Smooth muscle cell (in vitro differentiated cells): ENCODE measurements at regions not wholly inside any gene's neighbourhood (a gene's known extent, or its start where the extent isn't known, plus 50 kb on each side); places are given as distances from the start of the nearest gene placed in this dataset.

ENCODE experiments used
- DNase-seq: peaks from one replicate; lab custom pipeline; 2025; ENCODE audit not compliant: unreplicated experiment; lab: John Stamatoyannopoulos, UW
- H2AFZ ChIP-seq: fragments of 200-600 bp; sonication (generic); 2 replicates; pipeline ENCODE4 v1.6.0; 2016; ENCODE audit warnings: antibody characterized with exemption, low read depth, mild to moderate bottlenecking
- H3F3A ChIP-seq: fragments of 200-600 bp; sonication (generic); 2 replicates; pipeline ENCODE4 v1.6.0; 2017; ENCODE audit warnings: antibody characterized with exemption, low read depth
- H3K27ac ChIP-seq: fragments of 200-600 bp; sonication (generic); 2 replicates; pipeline ENCODE4 v1.5.1; 2016; ENCODE audit warnings: low read depth, mild to moderate bottlenecking
- H3K27me3 ChIP-seq: fragments of 200-600 bp; sonication (generic); 2 replicates; pipeline ENCODE4 v1.6.1; 2016; ENCODE audit warnings: low read depth, mild to moderate bottlenecking
- H3K36me3 ChIP-seq: fragments of 200-600 bp; sonication (generic); 2 replicates; pipeline ENCODE4 v1.5.1; 2016; ENCODE audit warnings: low read depth
- H3K4me1 ChIP-seq: fragments of 200-600 bp; sonication (generic); 2 replicates; pipeline ENCODE4 v1.5.1; 2016; ENCODE audit warnings: low read depth
- H3K4me2 ChIP-seq: fragments of 200-600 bp; sonication (generic); 2 replicates; pipeline ENCODE4 v1.6.0; 2016; ENCODE audit warnings: mild to moderate bottlenecking
- H3K4me3 ChIP-seq: fragments of 200-600 bp; sonication (generic); 2 replicates; pipeline ENCODE4 v1.5.1; 2016; ENCODE audit warnings: mild to moderate bottlenecking
- H3K79me2 ChIP-seq: fragments of 200-600 bp; sonication (generic); 2 replicates; pipeline ENCODE4 v1.6.0; 2016; ENCODE audit warnings: low read depth, mild to moderate bottlenecking
- H3K9ac ChIP-seq: fragments of 200-600 bp; sonication (generic); 2 replicates; pipeline ENCODE4 v1.6.0; 2016; ENCODE audit warnings: low read depth
- H3K9me3 ChIP-seq: fragments of 200-600 bp; sonication (generic); replicated peaks from 2 replicates; pipeline ENCODE4 v1.5.1; 2016; ENCODE audit warnings: low read depth
- H4K20me1 ChIP-seq: fragments of 200-600 bp; sonication (generic); 2 replicates; pipeline ENCODE4 v1.6.0; 2016; ENCODE audit warnings: low read depth
- WGBS: methylation state at CpG from one replicate; pipeline ENCODE4 v1.1.7; 2016; ENCODE audit warnings: low lambda C conversion rate; 5-methylcytosine and 5-hydroxymethylcytosine counted together
- TF ChIP-seq, protein P1 (sequence below): fragments of 200-600 bp; sonication (generic); IDR thresholded peaks from 2 replicates; pipeline ENCODE4 v1.5.1; 2017; ENCODE audit warnings: borderline replicate concordance, mild to moderate bottlenecking, antibody characterized with exemption; ENCODE audit not compliant: insufficient read depth, poor library complexity, severe bottlenecking

- Histone ChIP-seq H3K4me1 (no peaks in the 10 kb centered on the region), H3K4me3 (no peak overlapping the region), H3K9ac (no peak overlapping the region), H3K9me3 (no peaks in the 10 kb centered on the region), H3F3A (no peaks in the 10 kb centered on the region), H3K27ac (no peak overlapping the region), H4K20me1 (no peaks in the 10 kb centered on the region), H2AFZ (no peak overlapping the region), H3K27me3 (no peaks in the 10 kb centered on the region), H3K4me2 (no peak overlapping the region), H3K79me2 (no peaks in the 10 kb centered on the region), H3K36me3 (no peaks in the 10 kb centered on the region)
- TF ChIP-seq, protein P1, sequence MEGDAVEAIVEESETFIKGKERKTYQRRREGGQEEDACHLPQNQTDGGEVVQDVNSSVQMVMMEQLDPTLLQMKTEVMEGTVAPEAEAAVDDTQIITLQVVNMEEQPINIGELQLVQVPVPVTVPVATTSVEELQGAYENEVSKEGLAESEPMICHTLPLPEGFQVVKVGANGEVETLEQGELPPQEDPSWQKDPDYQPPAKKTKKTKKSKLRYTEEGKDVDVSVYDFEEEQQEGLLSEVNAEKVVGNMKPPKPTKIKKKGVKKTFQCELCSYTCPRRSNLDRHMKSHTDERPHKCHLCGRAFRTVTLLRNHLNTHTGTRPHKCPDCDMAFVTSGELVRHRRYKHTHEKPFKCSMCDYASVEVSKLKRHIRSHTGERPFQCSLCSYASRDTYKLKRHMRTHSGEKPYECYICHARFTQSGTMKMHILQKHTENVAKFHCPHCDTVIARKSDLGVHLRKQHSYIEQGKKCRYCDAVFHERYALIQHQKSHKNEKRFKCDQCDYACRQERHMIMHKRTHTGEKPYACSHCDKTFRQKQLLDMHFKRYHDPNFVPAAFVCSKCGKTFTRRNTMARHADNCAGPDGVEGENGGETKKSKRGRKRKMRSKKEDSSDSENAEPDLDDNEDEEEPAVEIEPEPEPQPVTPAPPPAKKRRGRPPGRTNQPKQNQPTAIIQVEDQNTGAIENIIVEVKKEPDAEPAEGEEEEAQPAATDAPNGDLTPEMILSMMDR: peak; percentile 43
- DNase-seq: no peak
- 25% methylated on average over 1 of the region's 1 CpG for WGBS
Observed at GRCh38 chr14:27528328-27528727, 930.5 kb upstream of the NOVA1 start.

GRCh38 chr14:27536748-27537147 lies 938.9 kb upstream of the NOVA1 start:
- no peak for DNase-seq
- Histone ChIP-seq H3K9ac (no peak overlapping the region), H3K79me2 (no peaks in the 10 kb centered on the region), H3K36me3 (no peaks in the 10 kb centered on the region), H3K9me3 (no peaks in the 10 kb centered on the region), H3K27ac (no peak overlapping the region), H3K4me2 (no peak overlapping the region), H3K4me1 (no peaks in the 10 kb centered on the region), H4K20me1 (no peaks in the 10 kb centered on the region), H2AFZ (no peak overlapping the region), H3K4me3 (no peak overlapping the region), H3F3A (no peaks in the 10 kb centered on the region), H3K27me3 (no peaks in the 10 kb centered on the region)
- WGBS: 88% methylated on average over 3 of the region's 3 CpGs
- TF ChIP-seq, protein P1: no peak

DNA sequence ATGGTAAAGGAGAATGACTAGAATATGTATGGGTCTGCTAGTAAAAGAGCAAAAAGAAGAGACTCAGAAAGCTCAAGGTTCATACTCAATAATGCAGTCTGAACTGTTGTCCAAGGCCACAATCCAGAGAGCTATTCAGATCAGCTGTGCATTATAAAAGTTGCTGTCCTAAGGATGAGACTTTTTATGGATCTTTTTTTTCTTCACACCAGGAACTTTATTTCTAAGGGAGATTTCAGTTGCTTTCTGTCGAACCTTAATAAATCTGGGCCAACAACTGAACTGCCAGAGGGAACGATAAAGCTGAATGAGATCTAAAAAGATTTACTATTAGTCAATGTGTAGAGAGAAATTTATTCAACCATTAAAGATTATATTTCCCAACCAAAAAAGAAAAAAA lies 948.3 kb upstream of the NOVA1 start:
- DNase-seq: no peak
- Histone ChIP-seq H3K27ac (no peak overlapping the region), H3K4me1 (no peaks in the 10 kb centered on the region)

GRCh38 chr14:27553790-27554189 lies 956.0 kb upstream of the NOVA1 start:
- Histone ChIP-seq H3K9me3 (no peaks in the 10 kb centered on the region), H3K27ac (no peak overlapping the region), H3K79me2 (no peaks in the 10 kb centered on the region), H3K4me2 (no peak overlapping the region), H3K4me1 (no peaks in the 10 kb centered on the region), H2AFZ (no peak overlapping the region), H4K20me1 (no peaks in the 10 kb centered on the region), H3K9ac (no peak overlapping the region), H3F3A (no peaks in the 10 kb centered on the region), H3K27me3 (no peaks in the 10 kb centered on the region), H3K4me3 (no peak overlapping the region), H3K36me3 (no peaks in the 10 kb centered on the region)
- DNase-seq: no peak
- TF ChIP-seq, protein P1: peak; percentile 10
- WGBS: 52% methylated on average over 2 of the region's 2 CpGs

More for the DNA sequence above, 948.3 kb upstream of the NOVA1 start:
- H3K4me3 ChIP-seq: no peak overlapping the region
- no peak overlapping the region for H3K4me2 ChIP-seq
- H3K27me3 ChIP-seq: no peaks in the 10 kb centered on the region
- no peaks in the 10 kb centered on the region for H3F3A ChIP-seq
- no peaks in the 10 kb centered on the region for H3K36me3 ChIP-seq
- H3K9me3 ChIP-seq: no peaks in the 10 kb centered on the region
- H4K20me1 ChIP-seq: no peaks in the 10 kb centered on the region
- H3K9ac ChIP-seq: no peak overlapping the region
- no peak overlapping the region for H2AFZ ChIP-seq
- 87% methylated on average over 2 of the region's 2 CpGs for WGBS
- H3K79me2 ChIP-seq: no peaks in the 10 kb centered on the region
- TF ChIP-seq, protein P1: no peak
